GM12891 (cell line): ENCODE measurements at regions not wholly inside any gene's neighbourhood (a gene's known extent, or its start where the extent isn't known, plus 50 kb on each side); places are given as distances from the start of the nearest gene placed in this dataset.

Source experiments
- POLR2A ChIP-seq: IDR thresholded peaks from 2 replicates; pipeline ENCODE4 v1.6.1; 2011; ENCODE audit warnings: low read depth, low read length, control low read depth
- POLR2AphosphoS5 ChIP-seq: IDR thresholded peaks from 2 replicates; pipeline ENCODE4 v1.6.1; 2011; ENCODE audit warnings: low read depth, low read length, control low read depth
- POU2F2 ChIP-seq: IDR thresholded peaks from 2 replicates; pipeline ENCODE4 v1.6.1; 2011; ENCODE audit warnings: low read depth, mild to moderate bottlenecking, control low read depth, low read length, moderate library complexity
- SPI1 ChIP-seq: IDR thresholded peaks from 2 replicates; pipeline ENCODE4 v1.6.1; 2011; ENCODE audit warnings: low read depth, low read length, control low read depth
- TAF1 ChIP-seq: IDR thresholded peaks from 2 replicates; pipeline ENCODE4 v1.6.1; 2011; ENCODE audit warnings: low read depth, low read length, control low read depth

DNA sequence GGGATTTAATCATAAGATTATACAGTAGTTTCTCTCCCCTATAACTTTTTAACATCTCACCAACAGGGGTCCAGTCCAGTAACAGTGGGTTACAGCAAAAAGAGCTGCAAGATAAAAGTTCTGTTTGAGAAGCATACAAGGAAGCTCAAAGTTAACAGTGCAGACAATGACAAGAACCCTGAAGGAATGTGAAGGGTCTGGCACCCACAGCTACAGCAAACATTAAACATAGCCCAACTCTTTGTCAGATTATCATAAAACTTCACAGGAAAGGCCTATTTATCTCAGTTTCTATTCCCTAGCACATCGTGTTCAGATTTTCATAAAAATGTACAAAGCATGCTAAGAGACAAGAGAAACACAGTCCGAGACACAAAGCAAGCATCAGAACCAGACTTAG is 309.4 kb downstream of the DIRAS2 start:
- no peak for TF ChIP-seq POLR2A
- TF ChIP-seq POLR2AphosphoS5: no peak
- TF ChIP-seq TAF1: no peak
- TF ChIP-seq SPI1: no peak
- no peak for TF ChIP-seq POU2F2
